Ectodermal cell (in vitro differentiated cells): ENCODE measurements at regions not wholly inside any gene's neighbourhood (a gene's known extent, or its start where the extent isn't known, plus 50 kb on each side); places are given as distances from the start of the nearest gene placed in this dataset.
"Not testable (repeated sequence)": the region's sequence is repeated elsewhere in the genome, so short reads cannot be mapped to it uniquely, and the experiment has no call there.

ENCODE experiments used
- H3K27ac ChIP-seq: 2 replicates; pipeline ENCODE4 v1.7.0; 2013; ENCODE audit warnings: mild to moderate bottlenecking, low read depth, low read length; ENCODE audit not compliant: insufficient read depth, poor library complexity, severe bottlenecking
- H3K27me3 ChIP-seq: 2 replicates; pipeline ENCODE4 v1.7.0; 2013; ENCODE audit warnings: mild to moderate bottlenecking, low read length; ENCODE audit not compliant: insufficient read depth, control insufficient read depth, poor library complexity, severe bottlenecking
- H3K36me3 ChIP-seq: one replicate; pipeline ENCODE4 v1.7.0; 2013; ENCODE audit warnings: low read length; ENCODE audit not compliant: control insufficient read depth, insufficient read depth
- H3K4me1 ChIP-seq: one replicate; pipeline ENCODE4 v1.7.0; 2013; ENCODE audit warnings: low read length; ENCODE audit not compliant: control insufficient read depth, insufficient read depth
- H3K4me3 ChIP-seq: 2 replicates; pipeline ENCODE4 v1.7.0; 2013; ENCODE audit warnings: low read depth, low read length, control low read depth; ENCODE audit not compliant: insufficient read depth
- H3K9me3 ChIP-seq: 2 replicates; pipeline ENCODE4 v1.7.0; 2013; ENCODE audit warnings: mild to moderate bottlenecking, low read length, moderate library complexity; ENCODE audit not compliant: control insufficient read depth
- WGBS, 2 experiments: methylation state at CpG; one replicate each; pipeline ENCODE4 v1.1.7; 2013; ENCODE audit warnings: missing lambda C conversion rate in 2 of 2; 5-methylcytosine and 5-hydroxymethylcytosine counted together

DNA sequence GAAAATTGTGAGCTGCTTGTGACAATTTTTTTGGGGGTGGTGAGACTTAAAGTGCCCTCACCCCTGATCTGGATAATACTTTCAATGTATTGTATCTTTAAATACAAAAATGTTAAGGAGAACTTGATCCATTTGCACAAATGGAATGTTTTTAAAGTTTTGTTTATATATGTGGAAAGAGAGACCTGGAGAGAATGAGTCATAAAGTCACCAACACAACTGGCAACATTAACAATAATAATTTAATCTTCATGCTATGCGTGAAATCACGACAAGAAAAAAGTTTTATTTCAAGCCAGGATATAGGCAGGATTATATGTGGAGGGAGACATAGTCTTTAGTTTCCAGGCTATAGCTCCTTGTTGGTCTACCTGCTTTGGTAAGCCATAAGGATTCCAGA, 537.5 kb downstream of the GPAM start:
- no peaks in the 10 kb centered on the region for H3K36me3 ChIP-seq
- no peaks in the 10 kb centered on the region for H3K27me3 ChIP-seq
- no peak overlapping the region for H3K4me3 ChIP-seq
- H3K27ac ChIP-seq: no peak overlapping the region
- H3K4me1 ChIP-seq: no peaks in the 10 kb centered on the region
- WGBS, 2 experiments: 95 to 100% methylated on average over 2 of the region's 2 CpGs
- H3K9me3 ChIP-seq: no peaks in the 10 kb centered on the region

DNA sequence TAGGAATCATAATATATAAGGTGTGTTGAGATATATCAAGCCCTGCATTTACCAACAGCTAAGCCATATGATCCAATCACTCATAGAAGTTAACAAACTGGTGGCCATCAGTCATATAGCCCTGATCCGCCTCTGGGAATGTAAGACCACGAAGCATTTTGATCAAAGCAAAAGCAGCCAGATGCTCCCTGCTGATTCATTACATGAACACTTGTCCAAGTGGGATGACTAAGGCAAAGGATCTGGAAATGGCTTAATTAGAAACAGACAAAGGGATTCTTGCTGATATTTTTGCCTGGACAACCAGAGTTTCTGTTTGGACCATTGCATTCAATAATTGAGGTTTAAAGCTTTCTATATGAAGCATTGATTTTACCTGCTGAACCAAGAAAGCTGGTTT, 535.5 kb downstream of the GPAM start:
- Histone ChIP-seq H3K4me1 (no peaks in the 10 kb centered on the region), H3K4me3 (no peak overlapping the region), H3K27ac (no peak overlapping the region), H3K9me3 (no peaks in the 10 kb centered on the region), H3K27me3 (no peaks in the 10 kb centered on the region), H3K36me3 (no peaks in the 10 kb centered on the region)
- WGBS, 2 experiments: 90 to 92% methylated on average over 2 of the region's 2 CpGs

DNA sequence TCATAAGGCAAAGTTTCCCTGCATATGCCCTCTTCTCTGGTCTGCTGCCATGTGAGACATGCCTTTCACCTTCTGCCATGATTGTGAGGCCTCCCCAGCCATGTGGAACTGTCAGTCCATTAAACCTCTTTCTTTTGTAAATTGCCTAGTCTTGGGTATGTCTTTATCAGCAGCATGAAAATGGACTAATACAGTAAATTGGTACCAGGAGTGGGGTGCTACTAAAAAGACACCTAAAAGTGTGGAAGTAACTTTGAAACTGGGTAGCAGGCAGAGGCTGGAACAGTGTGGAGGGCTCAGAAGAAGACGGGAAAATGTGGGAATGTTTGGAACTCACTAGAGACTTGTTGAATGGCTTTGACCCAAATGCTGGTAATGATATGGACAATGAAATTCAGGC, 534.5 kb downstream of the GPAM start:
- H3K4me3 ChIP-seq, H3K27ac ChIP-seq, H3K9me3 ChIP-seq, H3K36me3 ChIP-seq, H3K4me1 ChIP-seq, H3K27me3 ChIP-seq: not testable (repeated sequence)
- 89 to 92% methylated on average over 1 of the region's 1 CpG for WGBS, 2 experiments

DNA sequence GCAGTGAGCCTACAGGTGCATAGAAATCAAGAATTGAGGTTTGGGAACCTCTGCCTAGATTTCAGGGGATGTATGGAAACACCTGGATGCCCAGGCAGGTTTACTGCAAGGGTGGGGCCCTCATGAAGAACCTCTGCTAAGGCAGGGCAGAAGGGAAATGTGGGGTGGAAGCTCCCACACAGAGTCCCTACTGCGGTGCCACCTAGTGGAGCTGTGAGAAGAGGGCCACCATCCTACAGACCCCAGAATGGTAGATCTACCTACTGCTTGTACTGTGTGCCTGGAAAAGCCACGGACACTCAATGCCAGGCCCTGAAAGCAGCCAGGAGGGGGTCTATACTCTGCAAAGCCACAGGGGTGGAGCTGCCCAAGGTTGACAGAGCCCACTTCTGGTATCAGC, 533.5 kb downstream of the GPAM start:
- Histone ChIP-seq H3K4me1 (no peaks in the 10 kb centered on the region), H3K36me3 (no peaks in the 10 kb centered on the region), H3K27ac (no peak overlapping the region), H3K27me3 (no peaks in the 10 kb centered on the region), H3K4me3 (no peak overlapping the region), H3K9me3 (no peaks in the 10 kb centered on the region)
- 86 to 87% methylated on average over 2 of the region's 2 CpGs for WGBS, 2 experiments

DNA sequence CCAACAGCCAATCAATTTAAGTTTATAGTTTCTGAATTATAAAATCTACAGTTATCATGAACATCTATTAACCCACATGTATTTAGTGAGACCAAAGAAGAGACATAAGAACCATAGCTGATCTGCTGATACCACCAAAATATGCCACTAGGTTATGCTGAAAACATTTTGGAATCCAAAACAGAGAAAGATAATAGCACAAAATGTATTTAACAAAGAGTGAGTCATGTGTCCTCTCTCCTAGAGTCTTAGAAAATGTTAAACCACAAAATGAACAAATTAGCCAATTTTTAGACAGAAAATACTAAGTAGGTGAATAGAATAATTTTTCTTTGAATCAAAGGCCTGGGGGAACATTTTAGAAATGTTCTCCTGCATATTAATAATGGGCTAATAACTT, 527.5 kb downstream of the GPAM start:
- H3K36me3 ChIP-seq: no peaks in the 10 kb centered on the region
- no peaks in the 10 kb centered on the region for H3K9me3 ChIP-seq
- H3K4me1 ChIP-seq: no peaks in the 10 kb centered on the region
- no peak overlapping the region for H3K27ac ChIP-seq
- no peak overlapping the region for H3K4me3 ChIP-seq
- H3K27me3 ChIP-seq: no peaks in the 10 kb centered on the region

DNA sequence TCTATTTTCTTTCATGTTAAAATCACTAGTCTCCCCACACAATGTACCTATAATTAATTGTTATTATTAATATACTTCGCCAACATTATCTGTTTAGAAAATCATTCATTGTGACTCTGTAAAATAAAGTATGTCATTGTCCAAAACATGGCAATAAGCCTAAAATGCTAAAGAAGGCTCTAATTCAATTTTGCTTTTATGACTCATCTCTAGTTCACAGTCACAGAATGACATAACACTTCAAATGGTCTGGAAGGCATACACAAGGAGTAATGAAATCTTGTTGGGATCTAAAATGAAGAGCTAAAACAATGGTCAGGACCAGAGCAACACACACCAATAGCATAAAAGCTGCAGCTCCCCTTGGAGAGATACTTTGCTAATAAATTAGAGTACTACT, 505.8 kb downstream of the GPAM start:
- no CpG with 5 or more reads among the region's 1 CpG for WGBS, 2 experiments
- H3K4me1 ChIP-seq: no peaks in the 10 kb centered on the region
- no peak overlapping the region for H3K27ac ChIP-seq
- no peaks in the 10 kb centered on the region for H3K36me3 ChIP-seq
- no peaks in the 10 kb centered on the region for H3K9me3 ChIP-seq
- no peak overlapping the region for H3K4me3 ChIP-seq
- no peaks in the 10 kb centered on the region for H3K27me3 ChIP-seq

DNA sequence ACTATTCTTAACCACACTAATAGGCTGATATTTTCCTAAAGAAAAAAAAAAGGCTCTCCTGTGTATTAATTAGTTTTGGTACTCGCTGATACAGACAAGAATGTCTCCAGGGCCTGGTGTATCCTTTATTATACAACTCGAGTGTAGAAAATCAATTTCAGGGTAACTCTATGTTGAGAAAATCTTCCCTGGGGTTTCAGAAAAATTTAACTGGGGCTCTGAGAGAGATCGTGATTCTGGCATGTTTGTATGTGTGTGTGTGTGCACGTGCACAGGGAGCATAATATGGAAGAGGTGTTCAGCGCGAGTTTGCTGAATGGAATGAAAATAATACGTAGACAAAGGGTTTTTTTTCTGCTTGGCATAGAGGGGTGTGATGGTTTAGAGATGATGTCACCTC, 496.8 kb downstream of the GPAM start:
- 93 to 98% methylated on average over 7 of the region's 7 CpGs for WGBS, 2 experiments
- H3K27ac ChIP-seq: no peak overlapping the region
- no peaks in the 10 kb centered on the region for H3K9me3 ChIP-seq
- no peak overlapping the region for H3K4me3 ChIP-seq
- H3K36me3 ChIP-seq: no peaks in the 10 kb centered on the region
- H3K4me1 ChIP-seq: no peaks in the 10 kb centered on the region
- no peaks in the 10 kb centered on the region for H3K27me3 ChIP-seq

DNA sequence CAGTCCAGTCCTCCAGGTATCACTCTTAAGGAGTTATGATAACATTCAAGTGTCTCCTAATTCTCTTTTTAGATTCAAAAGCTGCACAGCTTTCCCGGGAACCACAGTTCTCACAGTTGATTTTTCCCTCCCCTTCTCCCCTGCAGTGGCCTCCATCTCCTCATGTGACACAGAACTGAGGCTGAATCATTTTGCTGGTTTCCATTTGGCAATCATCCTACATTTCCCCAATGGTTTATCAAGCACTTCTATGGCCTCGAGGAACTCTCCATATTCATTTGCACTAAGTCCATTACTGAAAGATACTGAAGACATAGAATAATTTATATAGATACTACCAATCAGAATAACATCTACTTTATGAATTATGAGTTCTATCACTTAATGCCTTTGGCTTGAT, 484.9 kb downstream of the GPAM start:
- Histone ChIP-seq H3K27me3 (no peaks in the 10 kb centered on the region), H3K4me1 (no peaks in the 10 kb centered on the region), H3K9me3 (no peaks in the 10 kb centered on the region), H3K27ac (no peak overlapping the region), H3K36me3 (no peaks in the 10 kb centered on the region), H3K4me3 (no peak overlapping the region)
- 91 to 94% methylated on average over 2 of the region's 2 CpGs for WGBS, 2 experiments

DNA sequence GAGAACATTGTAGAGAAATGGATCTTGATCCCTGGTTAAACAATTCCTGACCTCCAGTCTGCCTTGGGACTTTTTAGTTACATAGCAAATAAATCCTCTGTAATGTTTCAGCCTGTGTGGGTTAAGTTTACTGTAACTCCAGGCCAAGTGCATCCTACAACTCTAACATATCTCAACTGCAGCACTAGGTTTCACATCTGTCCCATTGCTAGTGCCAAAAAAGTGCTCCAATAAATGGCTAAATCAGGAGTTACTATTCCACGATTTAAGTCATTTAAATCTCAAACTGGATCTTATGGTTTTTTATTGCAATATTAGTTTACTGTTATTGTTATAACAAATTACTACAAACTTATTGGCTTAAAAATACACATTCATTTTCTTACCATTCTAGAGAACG, 479.6 kb downstream of the GPAM start:
- H3K9me3 ChIP-seq: no peaks in the 10 kb centered on the region
- no peaks in the 10 kb centered on the region for H3K27me3 ChIP-seq
- H3K36me3 ChIP-seq: no peaks in the 10 kb centered on the region
- no peak overlapping the region for H3K4me3 ChIP-seq
- no peak overlapping the region for H3K27ac ChIP-seq
- H3K4me1 ChIP-seq: no peaks in the 10 kb centered on the region
- 89 to 93% methylated on average over 1 to 2 of the region's 2 CpGs for WGBS, 2 experiments

DNA sequence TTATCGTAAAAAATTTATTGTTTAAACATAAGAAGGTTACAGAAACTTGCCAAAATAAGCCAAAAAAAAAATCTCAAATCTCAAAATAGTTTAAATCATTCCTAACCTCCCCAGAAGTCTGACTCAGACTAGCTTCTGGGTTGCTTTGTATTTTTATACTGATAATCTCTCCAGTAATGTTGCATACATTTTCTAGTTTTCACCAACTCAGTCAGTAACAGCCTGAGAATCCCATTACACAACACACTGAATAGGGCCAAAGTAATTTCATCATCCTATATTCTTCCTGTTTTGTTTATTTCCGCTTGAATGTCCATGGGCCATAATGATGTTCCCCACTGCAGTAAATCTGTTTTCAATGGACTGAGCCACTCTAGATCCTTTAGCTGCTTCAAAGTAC, 478.5 kb downstream of the GPAM start:
- Histone ChIP-seq H3K9me3 (no peaks in the 10 kb centered on the region), H3K4me1 (no peaks in the 10 kb centered on the region), H3K27ac (no peak overlapping the region), H3K4me3 (no peak overlapping the region), H3K27me3 (no peaks in the 10 kb centered on the region), H3K36me3 (no peaks in the 10 kb centered on the region)
- WGBS, 2 experiments: 92 to 94% methylated on average over 1 of the region's 2 CpGs

DNA sequence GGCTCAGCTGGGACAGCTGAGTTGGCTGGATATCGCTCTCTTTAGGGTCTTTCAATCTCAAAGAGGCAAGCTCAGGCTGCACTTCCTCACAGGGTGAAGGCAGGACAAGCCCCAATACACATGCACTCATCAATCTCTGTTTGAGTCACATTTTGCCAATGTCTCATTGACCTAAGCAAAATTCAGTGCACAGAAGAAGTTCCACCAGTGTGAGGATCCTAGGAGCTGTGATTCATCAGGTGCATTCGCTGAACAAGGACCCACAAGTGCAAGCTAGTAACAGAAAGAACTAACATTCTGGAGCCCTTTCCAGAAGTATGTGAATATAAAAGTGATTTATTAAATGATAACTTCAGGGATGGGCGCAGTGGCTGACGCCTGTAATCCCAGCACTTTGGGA, 477.2 kb downstream of the GPAM start:
- 95 to 96% methylated on average over 4 of the region's 4 CpGs for WGBS, 2 experiments
- Histone ChIP-seq H3K27me3 (no peaks in the 10 kb centered on the region), H3K4me1 (no peaks in the 10 kb centered on the region), H3K36me3 (no peaks in the 10 kb centered on the region), H3K27ac (no peak overlapping the region), H3K4me3 (no peak overlapping the region), H3K9me3 (no peaks in the 10 kb centered on the region)
